LNCAP (cell line): ENCODE measurements at regions not wholly inside any gene's neighbourhood (a gene's known extent, or its start where the extent isn't known, plus 50 kb on each side); places are given as distances from the start of the nearest gene placed in this dataset.

ENCODE experiments used
- TF ChIP-seq, protein P1 (sequence below): fragments of 450-650 bp; IDR thresholded peaks from 2 replicates; pipeline ENCODE4 v1.5.1; 2017; ENCODE audit warnings: mild to moderate bottlenecking

GRCh38 chr6:25006565-25007001 is 70.8 kb upstream of the RIPOR2 start:
- TF ChIP-seq, protein P1, sequence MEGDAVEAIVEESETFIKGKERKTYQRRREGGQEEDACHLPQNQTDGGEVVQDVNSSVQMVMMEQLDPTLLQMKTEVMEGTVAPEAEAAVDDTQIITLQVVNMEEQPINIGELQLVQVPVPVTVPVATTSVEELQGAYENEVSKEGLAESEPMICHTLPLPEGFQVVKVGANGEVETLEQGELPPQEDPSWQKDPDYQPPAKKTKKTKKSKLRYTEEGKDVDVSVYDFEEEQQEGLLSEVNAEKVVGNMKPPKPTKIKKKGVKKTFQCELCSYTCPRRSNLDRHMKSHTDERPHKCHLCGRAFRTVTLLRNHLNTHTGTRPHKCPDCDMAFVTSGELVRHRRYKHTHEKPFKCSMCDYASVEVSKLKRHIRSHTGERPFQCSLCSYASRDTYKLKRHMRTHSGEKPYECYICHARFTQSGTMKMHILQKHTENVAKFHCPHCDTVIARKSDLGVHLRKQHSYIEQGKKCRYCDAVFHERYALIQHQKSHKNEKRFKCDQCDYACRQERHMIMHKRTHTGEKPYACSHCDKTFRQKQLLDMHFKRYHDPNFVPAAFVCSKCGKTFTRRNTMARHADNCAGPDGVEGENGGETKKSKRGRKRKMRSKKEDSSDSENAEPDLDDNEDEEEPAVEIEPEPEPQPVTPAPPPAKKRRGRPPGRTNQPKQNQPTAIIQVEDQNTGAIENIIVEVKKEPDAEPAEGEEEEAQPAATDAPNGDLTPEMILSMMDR: no peak

- TF ChIP-seq, protein P1: no peak
Measured at GRCh38 chr6:25007269-25007699, 71.5 kb upstream of the RIPOR2 start.

DNA sequence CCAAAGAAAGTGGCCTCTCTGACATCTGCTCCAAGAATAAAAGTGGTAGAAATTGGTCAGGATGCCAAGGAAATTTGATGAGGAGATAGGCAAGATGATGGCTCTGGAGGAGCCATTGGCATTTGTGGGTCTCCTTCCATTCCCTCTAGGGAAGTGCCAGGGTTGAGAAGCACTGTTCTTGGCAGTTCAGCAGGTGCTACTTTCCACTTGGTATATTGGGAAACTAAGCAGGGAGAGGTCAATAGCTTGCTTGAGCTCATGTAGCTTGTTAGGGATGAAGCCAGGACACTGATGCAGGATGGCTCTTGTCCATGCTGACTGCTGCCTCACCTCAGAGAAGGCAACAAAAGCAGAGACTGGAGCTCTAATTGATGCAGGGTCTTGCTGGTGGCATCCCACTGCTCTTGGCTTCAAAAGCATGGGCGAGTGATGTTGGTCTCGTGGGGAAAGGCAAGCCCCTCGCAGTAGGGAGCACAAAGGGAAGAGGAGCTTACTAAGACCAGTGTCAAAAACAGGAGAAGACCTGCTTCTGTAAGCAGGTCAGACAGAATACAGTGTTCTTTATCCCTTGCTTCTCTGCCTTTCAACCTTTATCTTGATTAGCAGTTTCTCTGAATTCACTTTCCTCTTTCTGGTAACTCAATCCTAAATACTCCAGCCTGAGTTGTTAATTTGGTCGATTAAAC is 73.1 kb upstream of the RIPOR2 start:
- TF ChIP-seq, protein P1: no peak

- TF ChIP-seq, protein P1: no peak
Measured at GRCh38 chr6:25009393-25009710, 73.6 kb upstream of the RIPOR2 start.

DNA sequence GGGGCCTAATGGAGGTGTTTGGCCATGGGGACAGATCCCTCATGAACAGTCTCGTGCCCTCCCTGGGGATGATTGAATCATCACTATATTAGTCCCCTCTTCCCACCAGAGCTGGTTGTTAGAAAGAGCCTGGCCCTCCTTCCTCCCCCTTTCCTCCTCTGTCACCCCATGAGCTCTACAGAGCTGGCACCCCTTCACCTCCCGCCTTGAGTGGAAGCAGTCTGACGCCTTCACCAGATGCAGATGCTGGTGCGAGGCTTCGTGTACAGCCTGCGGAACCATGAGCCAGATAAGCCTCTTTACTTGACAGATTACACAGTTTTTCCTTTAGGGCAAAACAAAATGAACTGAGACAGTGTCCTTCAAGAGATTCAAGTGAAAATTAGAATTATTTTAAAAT is 74.4 kb upstream of the RIPOR2 start:
- TF ChIP-seq, protein P1: no peak

DNA sequence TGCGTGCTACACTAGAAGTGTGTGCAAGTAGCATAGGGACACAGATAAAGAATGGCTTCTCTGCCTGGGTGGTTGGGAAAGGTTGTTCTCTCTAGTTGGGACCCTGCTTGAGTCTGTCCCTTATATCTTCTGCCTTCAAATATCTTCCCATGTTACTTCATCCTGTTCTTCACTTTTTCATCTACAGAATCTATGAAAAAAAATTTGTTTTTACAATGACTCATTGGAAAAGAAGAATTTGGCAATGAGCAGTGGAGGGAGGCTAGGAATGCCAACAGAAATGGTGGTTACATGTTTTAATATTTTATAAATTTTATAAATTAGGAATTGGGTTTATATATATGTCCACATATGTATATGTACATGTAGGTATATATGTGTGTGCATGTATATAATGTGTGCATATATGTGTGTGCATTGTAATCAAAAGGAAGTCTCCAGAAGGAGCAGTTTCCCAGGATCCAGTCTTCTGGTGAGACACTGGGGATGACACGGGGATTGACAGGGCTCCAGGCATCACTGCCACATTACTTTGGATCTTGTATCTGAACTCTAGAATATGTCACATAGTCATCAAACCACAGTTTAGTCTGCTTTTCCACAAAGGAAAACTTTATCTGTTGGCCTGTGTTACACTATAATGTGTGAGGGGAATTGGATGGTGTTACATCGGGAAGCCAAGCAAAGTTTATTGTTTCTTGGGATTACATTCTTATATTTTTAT is 75.3 kb upstream of the RIPOR2 start:
- TF ChIP-seq, protein P1: no peak

GRCh38 chr6:25012657-25013056 is 76.9 kb upstream of the RIPOR2 start:
- TF ChIP-seq, protein P1: no peak
